Right ventricle myocardium inferior (tissue), 1 donor: ENCODE measurements at regions not wholly inside any gene's neighbourhood (a gene's known extent, or its start where the extent isn't known, plus 50 kb on each side); places are given as distances from the start of the nearest gene placed in this dataset.

Experiments
- ATAC-seq: fragments of 200-7000 bp; cut with Tn5 transposase; one replicate; pipeline ENCODE4 v1.9.1; 2020; ENCODE audit warnings: mild to moderate bottlenecking, moderate library complexity
- DNase-seq: peaks from one replicate; pipeline ENCODE4 v3.0.0; 2021; ENCODE audit errors: missing footprints
- intact Hi-C: fragments of 100-400 bp; cut with DNase I; formaldehyde crosslinking; loops from one replicate; pipeline ENCODE4 v1.11.0; 2022
- donor health status: DM: no; HTN: yes; CAD: no; lungs with severe emphysema.

DNA sequence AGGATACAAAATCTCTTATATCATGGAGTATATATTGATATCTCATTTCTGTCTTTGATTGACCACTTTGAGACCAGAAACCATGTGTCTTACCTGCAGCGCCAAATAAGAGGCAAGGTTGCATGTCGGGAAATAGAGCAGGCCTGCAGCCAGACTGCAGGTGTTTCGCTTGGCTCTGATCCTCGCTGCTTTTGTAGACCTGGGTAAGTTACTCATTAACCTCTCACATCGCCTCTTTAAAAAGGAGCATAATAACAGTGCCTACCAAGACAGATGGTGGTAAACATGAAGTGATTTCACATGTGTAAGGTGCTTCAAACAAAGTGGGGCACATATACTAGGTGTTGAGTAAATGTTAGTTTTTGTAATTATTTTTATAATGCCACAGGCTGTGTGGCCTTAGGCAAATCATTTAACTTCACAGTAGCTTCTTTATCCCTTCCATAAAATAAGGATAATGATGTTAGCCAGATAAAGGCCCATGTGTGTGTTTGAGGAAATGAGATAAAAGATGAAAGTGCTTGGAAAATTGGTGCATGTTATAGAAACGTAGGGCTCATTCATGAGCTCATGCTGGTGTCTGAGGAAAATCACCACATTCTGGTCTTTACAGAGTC lies 248.8 kb upstream of the MAP3K7 start:
- ATAC-seq, result no peak
- intact Hi-C loops, result no loop called here
- no peak for DNase-seq

DNA sequence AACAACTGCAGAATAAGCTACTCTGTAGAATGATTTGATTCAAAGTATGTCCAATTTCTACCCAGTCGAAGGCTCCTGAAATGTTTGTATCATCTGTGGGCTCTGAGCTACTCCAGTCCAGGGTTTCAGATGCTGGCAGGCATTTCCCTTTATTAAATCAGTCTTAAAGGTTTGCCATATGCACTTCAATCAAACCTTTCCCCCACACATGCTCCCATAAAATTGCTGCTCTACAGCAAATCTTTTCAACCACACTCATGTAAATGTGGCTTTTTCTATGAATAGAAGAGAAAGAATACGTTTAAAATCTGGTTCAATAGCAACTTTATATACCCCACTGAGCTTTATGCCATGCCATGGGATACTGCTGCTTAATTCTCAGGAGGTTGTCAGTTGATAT lies 242.4 kb upstream of the MAP3K7 start:
- intact Hi-C loops, result no loop called here
- DNase-seq (no peak), ATAC-seq (no peak)

- DNase-seq (no peak), ATAC-seq (no peak)
- intact Hi-C loops, result no loop called here
These were observed 233.6 kb upstream of the MAP3K7 start for GRCh38 chr6:90820436-90820835.

DNA sequence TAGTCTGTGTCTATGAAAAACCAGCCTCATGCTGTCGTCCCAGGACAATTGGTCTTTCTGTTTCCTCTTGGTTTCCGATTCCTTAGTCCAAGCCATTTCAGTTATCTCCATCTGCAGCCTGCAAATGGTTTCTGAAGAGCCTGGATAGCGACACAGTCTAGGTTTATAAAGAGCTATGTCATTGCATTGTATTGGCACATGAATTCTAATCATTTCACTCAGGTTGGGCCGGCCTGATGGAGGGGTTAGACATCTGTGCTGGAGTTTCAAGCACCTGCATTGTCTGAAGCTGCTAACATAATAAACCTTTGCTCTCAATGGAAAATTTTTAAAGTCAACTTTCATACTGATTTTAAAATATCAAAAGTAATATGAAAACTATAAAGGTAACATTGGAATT lies 232.6 kb upstream of the MAP3K7 start:
- DNase-seq, result no peak
- intact Hi-C loops, result no loop called here

DNA sequence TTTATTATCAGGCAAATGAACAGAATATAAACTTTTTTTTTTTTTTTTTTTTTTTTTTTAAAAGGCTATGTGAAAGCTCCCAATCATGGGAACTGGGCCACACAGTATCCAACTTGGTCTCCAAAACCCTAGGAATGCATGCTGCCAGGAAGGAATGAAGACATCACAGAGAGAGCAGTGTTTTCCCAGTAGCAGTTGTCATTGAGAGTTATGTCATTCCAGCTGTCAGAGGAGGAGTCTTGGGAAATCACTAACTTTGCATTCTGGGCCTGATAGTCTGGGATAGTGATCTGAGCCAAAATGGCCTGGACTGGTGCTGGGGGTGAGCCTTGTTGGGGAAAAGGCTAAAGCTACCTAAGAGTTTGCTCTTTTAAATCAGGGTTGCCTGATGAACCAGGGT lies 231.3 kb upstream of the MAP3K7 start:
- DNase-seq (no peak), ATAC-seq (peak; percentile 54)
- intact Hi-C loops, result no loop called here

More for the DNA sequence above, 232.6 kb upstream of the MAP3K7 start:
- ATAC-seq, result no peak

DNA sequence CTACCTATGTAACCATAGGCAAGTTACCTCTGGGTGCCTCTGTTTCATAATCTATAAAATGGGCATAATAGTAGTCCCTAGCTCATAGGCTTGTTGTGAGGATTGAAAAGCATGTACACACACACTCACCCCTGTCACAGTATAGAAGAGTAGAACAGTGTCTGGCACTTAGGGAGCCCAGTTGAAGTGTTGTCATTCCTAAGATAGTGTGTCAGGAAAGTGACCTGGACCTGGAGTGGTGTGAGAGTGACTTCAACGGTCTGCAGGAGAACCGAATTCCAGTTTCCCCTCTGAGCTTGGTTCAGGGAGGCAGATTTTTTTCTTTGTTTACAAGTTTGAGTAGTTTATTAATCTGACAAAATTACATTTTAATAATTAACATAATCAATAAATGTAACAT lies 229.9 kb upstream of the MAP3K7 start:
- intact Hi-C loops, result no loop called here
- DNase-seq (no peak), ATAC-seq (no peak)

GRCh38 chr6:90811596-90812226 lies 224.8 kb upstream of the MAP3K7 start:
- intact Hi-C loops, result no loop called here
- ATAC-seq (no peak), DNase-seq (no peak)

- ATAC-seq (no peak), DNase-seq (no peak)
- intact Hi-C loops, result no loop called here
These were observed 222.2 kb upstream of the MAP3K7 start for GRCh38 chr6:90809035-90809434.

GRCh38 chr6:90807791-90808701 lies 221.2 kb upstream of the MAP3K7 start:
- no peak for ATAC-seq
- intact Hi-C loops, result no loop called here

GRCh38 chr6:90805619-90806155 lies 218.8 kb upstream of the MAP3K7 start:
- intact Hi-C loops, result no loop called here
- ATAC-seq, result no peak
- no peak for DNase-seq

More at GRCh38 chr6:90807791-90808701, 221.2 kb upstream of the MAP3K7 start:
- DNase-seq, result no peak

DNA sequence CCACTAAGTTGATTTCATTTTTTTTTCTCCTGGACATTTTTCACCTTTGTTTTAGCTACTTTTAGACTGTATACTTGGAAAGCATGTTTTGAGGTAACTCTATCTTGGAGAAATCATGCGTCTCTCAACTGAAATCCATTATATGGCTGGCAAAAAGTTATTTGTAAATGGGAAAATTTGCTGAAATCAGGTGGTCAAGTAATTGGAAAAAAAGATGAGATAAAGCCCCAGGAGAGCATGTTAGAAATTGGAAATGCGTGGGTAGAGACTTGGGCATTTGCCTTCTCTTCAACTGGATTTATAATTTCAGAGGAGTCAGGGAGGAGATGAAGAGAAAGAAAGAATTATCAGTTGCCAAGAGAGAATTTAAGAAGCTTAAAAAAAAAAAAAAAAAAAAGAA lies 217.1 kb upstream of the MAP3K7 start:
- intact Hi-C loops, result no loop called here
- DNase-seq, result no peak
- ATAC-seq, result no peak

GRCh38 chr6:90795078-90795477 lies 208.2 kb upstream of the MAP3K7 start:
- ATAC-seq (no peak), DNase-seq (no peak)
- intact Hi-C loops, result no loop called here

- intact Hi-C loops, result no loop called here
- DNase-seq, result no peak
- no peak for ATAC-seq
These were observed 206.9 kb upstream of the MAP3K7 start for GRCh38 chr6:90793771-90794170.

DNA sequence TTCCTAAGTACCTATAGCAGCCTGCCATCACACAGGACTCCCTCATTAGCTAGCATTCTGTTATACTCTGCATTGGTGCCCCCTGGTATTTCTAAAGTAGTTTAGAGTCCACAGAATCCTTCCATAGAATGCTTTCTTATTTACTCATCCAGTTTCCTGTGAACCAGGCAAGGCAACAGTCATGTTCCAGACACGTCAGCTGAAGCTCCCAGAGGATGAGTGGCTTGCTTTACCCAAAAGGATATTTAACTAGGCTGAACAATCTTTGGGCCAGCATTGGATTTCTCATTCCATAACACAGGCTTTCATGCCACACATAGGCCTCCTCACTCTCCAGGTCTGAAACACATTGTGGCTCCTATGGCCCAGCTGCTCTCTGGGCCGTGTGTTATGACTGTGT lies 203.8 kb upstream of the MAP3K7 start:
- intact Hi-C loops, result no loop called here
- DNase-seq (no peak), ATAC-seq (no peak)

GRCh38 chr6:90790058-90790457 lies 203.2 kb upstream of the MAP3K7 start:
- ATAC-seq (no peak), DNase-seq (peak; percentile 58)
- intact Hi-C loops, result no loop called here

DNA sequence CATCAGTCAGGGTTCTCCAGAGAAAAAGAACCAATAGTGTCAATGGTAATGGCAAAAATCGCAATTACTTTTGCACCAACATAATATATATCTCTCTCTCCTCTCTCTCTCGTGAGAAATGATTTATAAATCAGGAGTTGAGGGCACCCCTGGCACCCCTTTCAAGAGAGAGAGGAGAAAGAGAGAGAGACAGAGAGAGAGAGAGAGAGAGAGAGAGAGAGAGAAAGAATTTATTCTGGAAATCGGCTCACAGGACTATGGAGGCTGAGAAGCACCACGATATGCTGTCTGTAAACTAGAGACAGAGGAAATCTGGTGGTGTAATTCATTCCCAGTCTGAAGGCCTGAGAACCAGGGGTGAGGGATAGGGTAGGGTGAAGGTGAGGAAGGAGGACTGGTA lies 201.9 kb upstream of the MAP3K7 start:
- ATAC-seq (no peak), DNase-seq (no peak)
- intact Hi-C loops, result no loop called here

- intact Hi-C loops, result no loop called here
- no peak for DNase-seq
- ATAC-seq, result no peak
These were observed 200.6 kb upstream of the MAP3K7 start for GRCh38 chr6:90787446-90787845.

- DNase-seq (no peak), ATAC-seq (no peak)
- intact Hi-C loops, result no loop called here
These were observed 193.9 kb upstream of the MAP3K7 start for GRCh38 chr6:90780778-90781177.

DNA sequence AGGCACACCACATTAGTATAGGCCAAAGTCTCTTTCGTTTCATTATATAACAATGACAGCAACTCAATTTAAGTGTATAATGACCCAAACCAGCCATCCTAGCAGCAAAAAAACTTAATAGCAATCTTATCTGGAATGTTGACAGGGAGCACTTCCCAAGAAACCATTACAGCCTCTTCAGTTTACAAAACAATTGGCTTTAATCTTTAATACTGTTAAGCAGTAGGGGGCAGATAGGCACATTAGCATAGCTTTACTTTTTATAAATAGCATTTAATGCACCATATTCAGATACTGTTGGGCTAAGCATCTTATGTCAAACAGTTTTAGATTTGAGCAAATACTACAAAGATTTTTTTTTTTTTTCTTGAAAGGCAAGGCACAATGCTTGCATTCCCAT lies 193.3 kb upstream of the MAP3K7 start:
- ATAC-seq (no peak), DNase-seq (no peak)
- intact Hi-C loops, result no loop called here
